G401 (cell line): ENCODE measurements at regions not wholly inside any gene's neighbourhood (a gene's known extent, or its start where the extent isn't known, plus 50 kb on each side); places are given as distances from the start of the nearest gene placed in this dataset.
A peak's percentile ranks its signal among the peaks of the same experiment; 100 is the strongest.

Experiments
- DNase-seq: peaks from one replicate; pipeline ENCODE4 v3.0.0-alpha.2; 2015; ENCODE audit warnings: low spot score
- in situ Hi-C: cut with HindIII; loops from 2 replicates; pipeline ENCODE4 v1.10.0; 2016; ENCODE audit warnings: low sequenced_read_pairs, mixed read lengths

DNA sequence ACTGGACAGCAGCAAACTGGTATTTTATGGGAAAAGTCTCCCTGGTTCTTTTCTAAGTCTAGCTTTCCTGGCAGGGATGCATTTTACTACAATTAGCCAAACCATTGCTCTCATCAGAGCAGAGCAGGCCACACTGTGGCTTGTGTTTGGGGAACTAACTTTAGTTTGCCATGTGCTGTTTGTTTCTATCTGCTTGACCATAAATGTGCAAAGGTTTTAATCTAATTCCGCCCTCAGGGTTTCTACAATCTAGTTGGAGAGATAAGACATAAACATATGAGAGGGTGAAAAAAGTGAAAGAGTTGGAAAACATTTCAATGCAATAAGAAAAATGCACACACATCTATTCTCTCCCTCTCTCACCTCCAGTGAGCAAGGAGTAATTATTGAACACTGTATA lies 86.9 kb upstream of the MAPK4 start:
- in situ Hi-C loops = no loop called here
- DNase-seq = no peak

- DNase-seq = no peak
- in situ Hi-C loops = no loop called here
Measured at GRCh38 chr18:50473881-50474280, 86.0 kb upstream of the MAPK4 start.

DNA sequence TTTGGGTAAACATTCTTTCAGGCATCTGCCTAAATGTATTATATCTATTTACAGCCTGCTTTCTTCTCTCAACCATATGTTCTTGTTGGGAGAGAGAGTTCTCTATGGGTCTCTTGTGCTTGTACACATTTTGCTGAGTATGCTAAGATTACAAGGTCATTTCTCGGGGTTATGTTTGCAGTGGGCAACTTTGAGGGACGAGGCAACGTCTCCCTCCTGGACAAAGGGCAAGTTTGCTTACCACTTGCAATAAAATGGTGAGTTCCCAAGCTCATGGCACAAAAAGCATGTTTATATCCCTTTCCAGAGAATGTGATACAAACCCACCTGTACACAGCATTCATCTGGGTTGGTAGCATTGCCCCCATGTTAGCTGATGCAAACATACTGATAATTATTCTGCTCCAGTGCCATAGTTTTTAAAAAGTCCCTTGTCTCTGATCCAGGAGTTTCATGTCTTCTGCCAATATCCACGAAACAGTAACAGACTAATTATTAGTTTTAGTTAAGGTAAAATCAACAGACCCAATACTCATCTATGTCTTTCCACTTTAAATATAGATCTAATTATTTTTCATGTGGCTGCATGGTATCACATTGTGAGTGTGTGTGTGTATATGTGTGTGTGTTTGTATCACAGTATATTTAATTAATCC lies 84.2 kb upstream of the MAPK4 start:
- in situ Hi-C loops = no loop called here
- no peak for DNase-seq

- no peak for DNase-seq
- in situ Hi-C loops = no loop called here
Measured at GRCh38 chr18:50492097-50492496, 67.8 kb upstream of the MAPK4 start.

GRCh38 chr18:50494569-50494968 lies 65.3 kb upstream of the MAPK4 start:
- no peak for DNase-seq
- in situ Hi-C loops = no loop called here

- no peak for DNase-seq
- in situ Hi-C loops = no loop called here
Measured at GRCh38 chr18:50506362-50506761, 53.5 kb upstream of the MAPK4 start.

- peak; percentile 82 for DNase-seq
- in situ Hi-C loops = no loop called here
Measured at GRCh38 chr18:50507120-50507590, 52.7 kb upstream of the MAPK4 start.

DNA sequence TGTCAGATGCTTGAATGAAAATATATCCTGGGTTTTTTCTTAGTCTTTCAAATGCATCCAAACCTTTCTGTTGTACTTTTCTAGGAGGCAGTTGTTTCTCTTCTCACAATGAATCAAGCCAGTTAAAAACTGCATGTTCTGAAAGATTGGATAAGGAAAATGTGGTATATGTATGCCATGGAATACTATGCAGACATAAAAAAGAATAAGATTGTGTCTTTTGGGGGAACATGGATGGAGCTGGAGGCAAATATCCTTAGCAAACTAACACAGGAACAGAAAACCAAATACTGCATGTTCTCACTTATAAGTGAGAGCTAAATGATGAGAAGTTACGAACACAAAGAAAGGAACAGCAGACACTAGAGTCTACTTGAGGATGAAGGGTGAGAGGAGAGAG lies 51.7 kb upstream of the MAPK4 start:
- in situ Hi-C loops = no loop called here
- no peak for DNase-seq

DNA sequence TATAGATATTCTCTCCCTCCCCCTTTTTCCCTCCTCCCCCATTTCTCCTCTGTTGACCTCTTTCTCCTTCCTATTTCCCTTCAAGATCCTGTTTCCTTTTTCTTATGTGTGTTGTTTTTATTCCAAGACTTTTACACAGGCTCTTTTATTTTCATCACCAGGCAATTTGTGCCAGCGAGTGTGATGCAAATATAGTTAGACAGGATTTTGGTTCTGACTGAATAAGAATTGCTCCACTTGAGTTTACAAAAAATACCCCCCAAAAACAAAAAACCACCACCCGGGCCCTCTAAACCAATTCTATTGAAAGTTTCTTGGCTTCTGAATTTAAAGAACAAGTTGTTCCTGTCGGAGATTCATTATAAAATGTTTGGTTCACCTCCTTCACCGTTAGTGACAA lies 50.9 kb upstream of the MAPK4 start:
- in situ Hi-C loops = no loop called here
- DNase-seq = peak; percentile 14
